ENCODE measurements at regions not wholly inside any gene's neighbourhood (a gene's known extent, or its start where the extent isn't known, plus 50 kb on each side); places are given as distances from the start of the nearest gene placed in this dataset.
"Not testable (repeated sequence)": the region's sequence is repeated elsewhere in the genome, so short reads cannot be mapped to it uniquely, and the experiment has no call there.

DNA sequence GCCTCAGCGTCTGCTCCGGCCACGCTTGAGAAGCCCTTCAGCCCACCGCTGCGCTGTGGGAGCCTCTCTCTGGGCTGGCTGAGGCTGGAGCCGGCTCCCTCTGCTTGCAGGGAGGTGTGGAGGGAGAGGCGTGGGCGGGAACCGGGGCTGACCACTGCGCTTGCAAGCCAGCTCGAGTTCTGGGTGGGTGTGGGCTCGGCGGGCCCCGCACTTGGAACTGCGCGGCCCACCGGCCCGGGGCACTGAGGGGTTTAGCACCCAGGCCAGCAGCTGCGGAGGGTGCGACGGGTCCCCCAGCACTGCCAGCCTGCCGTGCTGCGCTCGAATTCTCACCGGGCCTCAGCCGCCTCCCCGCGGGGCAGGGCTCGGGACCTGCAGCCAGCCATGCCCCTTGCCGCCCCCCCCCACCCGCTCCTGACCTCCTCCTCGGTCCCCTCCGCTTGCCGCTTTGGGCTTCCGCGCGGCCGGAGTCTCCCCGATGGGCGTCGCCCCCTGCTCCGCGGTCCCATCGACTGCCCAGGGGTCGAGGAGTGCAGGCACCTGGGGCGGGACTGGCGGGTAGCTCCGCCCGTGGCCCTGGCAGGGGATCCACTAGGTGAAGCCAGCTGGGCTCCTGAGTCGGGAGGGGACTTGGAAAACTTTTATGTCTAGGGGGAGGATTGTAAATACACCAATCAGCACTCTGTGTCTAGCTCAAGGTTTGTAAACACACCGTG lies 106.7 kb downstream of the RAP2B start:
- DNase-seq (ENCODE audit: low read depth): no peak

DNA sequence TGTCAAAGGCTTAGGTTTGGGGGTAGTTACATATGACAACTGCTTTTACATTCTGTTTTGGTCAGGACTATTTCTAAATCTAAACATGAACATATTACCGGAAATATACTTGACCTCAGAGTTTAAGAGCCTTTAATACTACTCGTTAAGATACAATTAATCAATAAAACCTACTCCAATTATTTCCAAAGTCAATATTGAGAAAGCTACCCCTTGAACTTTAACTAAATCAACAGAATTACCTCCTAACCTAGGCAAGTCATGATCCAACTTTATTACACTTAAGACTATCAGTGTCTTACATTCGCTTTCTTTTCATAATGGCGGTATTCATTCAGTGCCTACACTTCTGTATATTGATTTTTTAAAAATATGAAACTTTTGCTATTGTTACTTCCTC lies 107.7 kb downstream of the RAP2B start:
- no peak for DNase-seq (ENCODE audit: low read depth)

DNA sequence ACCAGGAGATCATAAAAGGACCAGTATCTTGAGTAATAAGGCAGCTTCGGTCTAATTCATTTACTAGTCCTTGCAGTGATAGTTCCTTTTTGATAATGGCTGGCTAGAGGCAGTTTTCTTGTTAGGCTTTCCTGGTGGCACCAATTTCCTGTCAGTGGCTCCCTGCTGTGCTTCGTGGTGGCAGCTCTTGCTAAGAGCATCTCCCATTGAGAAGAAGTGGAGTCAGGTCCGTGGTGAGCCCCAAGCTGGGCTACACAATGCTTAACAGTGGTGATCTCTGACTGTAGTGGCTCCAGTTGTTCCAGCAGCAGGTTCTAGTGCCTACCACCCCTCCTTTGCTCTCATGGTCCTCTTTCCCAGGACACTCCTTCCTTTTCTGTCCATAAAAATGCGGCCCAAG lies 111.2 kb downstream of the RAP2B start:
- DNase-seq (ENCODE audit: low read depth): no peak

DNA sequence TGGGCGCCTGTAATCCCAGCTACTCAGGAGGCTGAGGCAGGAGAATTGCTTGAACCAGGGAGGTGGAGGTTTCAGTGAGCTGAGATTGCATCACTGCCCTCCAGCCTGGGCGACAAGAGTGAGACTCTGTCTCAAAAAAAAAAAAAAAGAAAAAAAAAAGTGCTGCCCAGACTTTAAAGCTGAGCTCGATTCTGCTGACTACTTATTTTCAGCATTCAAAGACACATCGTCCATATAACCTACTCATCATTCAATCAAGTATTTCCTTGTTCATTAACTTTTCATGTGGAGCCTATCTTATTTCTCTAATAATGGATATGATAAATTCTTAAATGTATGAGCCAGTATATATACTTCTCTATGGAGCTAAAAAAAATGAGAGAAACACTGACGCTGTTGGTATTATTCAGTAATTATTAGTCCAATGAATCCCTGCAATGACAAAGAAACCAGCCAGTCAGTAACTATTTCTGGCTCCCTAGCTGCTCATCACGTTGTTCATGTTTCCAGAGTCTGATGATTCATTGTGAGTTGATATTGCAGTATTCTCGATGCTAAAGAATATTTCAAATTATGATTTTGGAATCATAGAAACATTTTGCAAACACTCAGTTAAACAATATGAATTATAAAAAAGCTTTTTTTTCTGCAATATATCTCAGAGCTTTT lies 111.9 kb downstream of the RAP2B start:
- DNase-seq (ENCODE audit: low read depth): peak; percentile 66

DNA sequence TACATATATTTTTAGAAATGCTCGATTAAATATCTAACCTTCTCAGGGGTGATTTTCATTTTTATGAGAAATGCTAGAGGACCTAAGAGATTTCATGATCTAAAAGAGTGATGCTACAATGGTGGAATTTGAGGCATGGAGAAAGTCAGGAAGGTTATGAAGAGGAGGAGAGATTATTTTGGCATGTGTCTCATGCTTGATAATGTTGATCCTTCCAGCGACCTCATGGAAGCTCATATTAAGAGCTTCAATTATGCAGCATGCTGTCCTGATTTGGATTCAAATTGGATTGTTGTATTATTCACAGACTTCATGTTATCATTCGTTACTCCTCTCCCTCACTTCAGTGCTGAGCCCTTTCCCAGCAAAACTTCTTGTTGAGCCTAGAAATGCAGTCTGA lies 112.5 kb downstream of the RAP2B start:
- DNase-seq (ENCODE audit: low read depth): no peak

DNA sequence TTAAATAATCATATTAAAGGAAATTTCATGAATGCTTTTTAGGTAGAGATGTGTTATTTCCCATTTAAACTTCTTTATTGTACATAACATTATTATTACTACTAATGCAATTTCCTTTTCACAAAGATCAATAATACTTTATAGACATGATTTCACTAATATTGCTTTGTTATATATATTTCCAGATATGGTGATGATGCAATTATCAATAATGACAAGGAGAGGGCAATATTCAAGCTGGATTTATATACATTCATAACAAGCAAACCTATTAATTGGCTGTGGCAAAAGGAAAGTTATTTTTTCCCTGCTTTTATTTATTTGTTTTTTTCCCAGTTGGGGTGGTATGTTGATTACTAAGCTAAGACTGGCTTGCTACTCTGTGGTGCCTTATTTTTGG lies 113.5 kb downstream of the RAP2B start:
- no peak for DNase-seq (ENCODE audit: low read depth)

DNA sequence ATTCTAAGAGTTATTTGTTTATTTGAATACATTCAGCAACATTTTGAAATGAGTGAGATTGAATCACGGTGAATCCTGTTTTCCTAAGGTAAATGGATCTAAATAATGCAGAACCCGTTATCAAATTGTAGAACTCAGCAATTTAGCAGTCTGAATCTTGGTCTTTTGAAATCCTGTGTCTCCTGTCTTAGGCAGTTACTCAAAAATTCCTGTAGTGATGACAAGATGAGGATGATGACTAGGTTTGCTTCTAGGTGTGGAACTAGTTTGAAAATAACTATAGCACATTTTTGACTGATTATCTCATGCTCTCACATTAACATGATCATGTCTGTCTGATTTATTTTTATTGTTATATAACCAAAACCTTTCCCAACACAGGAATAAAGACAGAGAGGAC lies 115.0 kb downstream of the RAP2B start:
- DNase-seq (ENCODE audit: low read depth): no peak

DNA sequence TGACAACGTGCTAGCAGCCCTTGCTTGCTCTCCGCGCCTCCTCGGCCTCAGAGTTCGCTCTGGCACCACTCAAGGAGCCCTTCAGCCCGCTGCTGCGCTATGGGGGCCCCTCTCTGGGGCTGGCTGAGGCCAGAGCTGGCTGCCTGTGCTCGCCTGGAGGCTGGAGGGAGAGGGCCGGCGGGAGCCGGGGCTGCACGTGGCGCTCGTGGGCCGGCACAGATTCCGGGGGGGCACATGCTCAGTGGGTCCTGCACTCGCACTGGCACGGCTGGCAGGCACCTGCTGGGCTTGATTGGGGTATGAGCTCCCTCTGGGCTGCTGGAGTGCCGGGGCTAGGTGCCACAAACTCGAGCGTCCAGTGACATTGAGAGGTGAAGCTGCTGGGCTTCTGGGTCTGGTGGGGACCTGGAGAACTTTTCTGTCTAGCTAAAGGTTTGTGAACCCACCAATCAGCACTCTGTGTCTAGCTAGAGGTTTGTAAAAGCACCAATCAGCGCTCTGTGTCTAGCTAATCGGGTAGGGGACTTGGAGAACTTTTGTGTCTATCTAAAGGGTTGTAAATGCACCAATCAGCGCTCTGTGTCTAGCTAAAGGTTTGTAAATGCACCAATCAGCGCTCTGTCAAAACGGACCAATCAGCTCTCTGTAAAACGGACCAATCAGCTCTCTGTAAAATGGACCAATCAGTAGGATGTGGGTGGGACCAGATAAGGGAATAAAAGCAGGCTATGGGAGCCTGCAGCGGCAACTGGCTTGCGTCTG lies 119.4 kb downstream of the RAP2B start:
- DNase-seq (ENCODE audit: low read depth): not testable (repeated sequence)

DNA sequence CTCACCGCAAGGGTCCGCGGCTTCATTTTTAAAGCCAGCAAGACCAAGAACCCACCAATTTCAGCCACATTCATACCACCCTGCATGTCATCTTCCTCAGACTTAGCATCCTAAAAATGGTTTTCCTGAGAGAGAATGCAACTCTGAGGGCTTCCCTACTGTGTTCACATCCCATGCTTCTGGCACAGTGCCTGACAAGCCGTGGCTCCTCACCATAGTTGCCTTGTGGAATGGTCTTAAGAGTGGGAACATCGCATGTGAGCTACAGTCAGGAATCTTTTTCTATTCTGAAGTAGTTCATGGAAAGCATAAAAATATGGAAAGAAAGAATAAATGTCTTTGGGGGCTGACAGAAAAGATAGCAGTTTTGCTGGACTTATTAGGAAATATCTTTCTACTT lies 120.3 kb downstream of the RAP2B start:
- no peak for DNase-seq (ENCODE audit: low read depth)

DNA sequence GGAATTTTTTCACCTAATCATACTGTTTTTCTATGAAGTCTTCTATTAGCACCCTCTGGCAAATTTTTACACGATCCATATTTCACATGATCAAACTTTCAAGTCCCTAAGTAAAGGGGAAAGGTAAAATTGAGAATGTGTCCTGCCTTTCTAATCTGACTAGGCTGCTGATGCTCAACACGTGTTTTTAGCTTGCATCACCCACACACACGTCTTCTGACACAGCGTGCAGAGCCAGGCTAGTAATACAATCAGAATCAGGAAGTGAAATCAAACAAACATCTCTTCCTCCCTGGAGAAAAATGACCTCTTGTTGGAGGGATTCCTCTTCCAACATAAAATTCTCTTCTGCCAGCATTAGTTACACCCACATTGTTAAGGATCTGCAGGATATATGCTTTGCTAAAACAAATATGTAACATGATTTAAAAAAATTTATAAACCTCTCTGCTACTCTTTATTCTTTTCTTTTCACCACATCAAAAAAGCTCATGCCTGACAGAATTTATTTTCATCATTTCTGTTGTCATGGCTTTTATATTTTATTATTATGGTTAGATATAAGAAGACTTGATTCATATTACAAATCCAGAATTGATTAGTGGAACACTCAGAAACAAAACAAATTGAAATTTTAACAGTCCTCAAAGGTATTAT lies 122.4 kb downstream of the RAP2B start:
- peak; percentile 66 for DNase-seq (ENCODE audit: low read depth)

DNA sequence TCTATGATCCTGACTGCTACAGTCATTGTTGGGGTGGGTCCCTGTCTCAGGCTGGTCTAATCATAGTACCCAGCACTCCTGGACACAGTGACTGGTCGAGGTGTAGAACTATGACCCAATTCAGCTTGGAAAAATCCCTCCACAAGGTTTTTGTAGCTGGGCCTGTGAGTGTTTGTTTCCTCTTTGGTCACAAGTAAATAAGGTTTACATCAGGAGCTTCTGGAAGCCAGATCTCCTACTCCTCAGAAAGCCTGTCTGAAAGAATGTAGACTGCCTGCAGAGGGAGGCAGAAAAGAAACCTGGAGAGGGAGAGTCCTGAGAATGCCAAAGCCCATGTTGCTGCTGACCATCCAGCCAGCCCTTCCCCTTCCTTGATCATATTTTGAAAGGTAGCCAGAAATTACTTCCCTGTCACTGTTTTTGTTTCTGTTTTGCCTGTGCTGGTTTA lies 123.2 kb downstream of the RAP2B start:
- DNase-seq (ENCODE audit: low read depth): peak; percentile 37

DNA sequence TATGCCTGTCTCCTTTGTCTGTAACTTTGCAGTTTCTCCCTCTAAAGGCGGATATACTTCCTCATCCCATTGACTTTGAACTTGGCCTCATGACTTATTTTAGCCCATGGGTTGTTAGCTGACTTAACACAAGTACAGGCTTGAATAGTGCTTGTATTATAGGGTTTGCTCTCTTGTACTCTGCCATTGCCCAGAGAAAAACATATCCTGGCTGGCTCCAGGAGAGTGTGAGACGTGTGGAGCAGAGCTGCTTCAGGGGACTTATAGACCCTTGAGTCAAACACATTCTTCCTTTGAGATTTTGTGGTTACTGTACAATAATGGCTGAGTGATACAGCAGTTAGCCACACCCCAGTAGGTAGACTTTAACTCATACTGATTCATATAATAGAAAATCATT lies 124.0 kb downstream of the RAP2B start:
- DNase-seq (ENCODE audit: low read depth): no peak

DNA sequence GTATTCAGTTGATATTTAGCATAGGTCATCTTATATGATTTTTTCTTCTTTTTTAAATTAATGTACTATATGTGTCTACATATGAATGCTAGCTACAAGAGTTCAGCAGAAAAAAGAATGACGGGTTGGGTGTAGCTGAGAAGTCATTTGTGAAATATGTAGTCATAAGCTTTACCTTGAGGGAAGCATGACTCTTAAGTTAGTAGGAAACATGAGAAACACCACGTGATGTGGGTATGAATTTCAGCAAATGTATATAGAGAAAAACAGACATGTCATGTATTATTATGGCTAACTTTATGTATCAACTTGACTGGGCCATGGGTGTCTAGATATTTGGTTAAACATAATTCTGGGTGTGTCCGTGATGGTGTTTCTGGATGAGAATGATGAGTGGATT lies 125.0 kb downstream of the RAP2B start:
- no peak for DNase-seq (ENCODE audit: low read depth)

DNA sequence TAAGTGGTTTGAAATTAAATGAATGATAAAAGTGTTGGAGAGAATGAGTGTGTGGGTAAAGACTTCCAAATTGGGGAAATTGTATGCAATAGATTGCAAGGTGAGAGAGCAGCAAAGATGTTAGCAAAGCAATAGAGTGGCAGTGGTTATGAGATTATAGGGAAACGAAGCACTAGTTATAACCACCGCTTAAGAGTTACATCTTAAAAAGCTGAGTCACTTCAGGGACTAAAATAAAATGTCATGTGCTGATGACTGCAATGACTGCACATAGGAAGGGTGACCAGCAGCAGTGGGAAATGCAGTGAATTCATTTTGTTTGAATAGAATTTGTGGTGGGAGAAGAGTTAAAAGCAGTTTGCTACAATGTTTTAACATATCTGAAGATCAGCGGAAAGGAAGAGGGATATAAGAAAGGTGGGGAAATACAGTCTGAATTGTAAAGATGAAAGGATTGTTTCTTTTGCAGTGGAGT lies 127.3 kb downstream of the RAP2B start:
- peak; percentile 77 for DNase-seq (ENCODE audit: low read depth)

DNA sequence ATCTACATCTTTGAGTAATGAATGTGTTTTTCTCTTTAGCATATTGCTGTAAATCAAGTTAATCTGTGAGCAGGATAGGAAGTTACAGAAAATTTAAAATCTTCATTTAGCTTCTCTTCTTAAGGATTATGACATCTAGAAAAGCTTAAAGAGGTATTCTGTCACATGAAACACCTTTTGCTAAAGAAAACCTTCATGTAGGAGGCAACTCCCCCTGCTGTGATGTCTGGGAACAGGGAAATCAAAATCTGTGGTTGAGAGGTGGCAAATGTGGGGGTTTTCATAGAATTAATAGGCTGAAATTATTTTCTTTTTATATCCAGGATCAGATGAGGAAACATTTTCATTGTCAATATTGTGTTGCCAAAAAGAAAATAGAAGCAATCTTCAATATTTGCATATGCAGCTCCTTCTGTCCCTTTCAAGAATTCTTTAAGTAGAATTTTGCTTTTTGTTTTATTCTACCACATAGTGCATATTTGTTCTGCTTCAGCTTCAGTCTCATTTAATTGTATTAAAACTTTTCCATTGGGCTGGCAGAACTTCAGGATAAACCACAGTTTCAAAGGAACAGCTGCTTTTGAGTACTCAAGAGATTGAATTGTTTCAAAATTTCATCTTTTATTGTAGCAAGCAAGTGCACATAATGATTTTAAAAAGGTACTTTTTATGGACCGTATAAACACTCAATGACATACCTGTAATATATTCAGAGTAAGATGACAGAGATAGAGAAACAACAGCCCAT lies 128.4 kb downstream of the RAP2B start:
- DNase-seq (ENCODE audit: low read depth): peak; percentile 57

DNA sequence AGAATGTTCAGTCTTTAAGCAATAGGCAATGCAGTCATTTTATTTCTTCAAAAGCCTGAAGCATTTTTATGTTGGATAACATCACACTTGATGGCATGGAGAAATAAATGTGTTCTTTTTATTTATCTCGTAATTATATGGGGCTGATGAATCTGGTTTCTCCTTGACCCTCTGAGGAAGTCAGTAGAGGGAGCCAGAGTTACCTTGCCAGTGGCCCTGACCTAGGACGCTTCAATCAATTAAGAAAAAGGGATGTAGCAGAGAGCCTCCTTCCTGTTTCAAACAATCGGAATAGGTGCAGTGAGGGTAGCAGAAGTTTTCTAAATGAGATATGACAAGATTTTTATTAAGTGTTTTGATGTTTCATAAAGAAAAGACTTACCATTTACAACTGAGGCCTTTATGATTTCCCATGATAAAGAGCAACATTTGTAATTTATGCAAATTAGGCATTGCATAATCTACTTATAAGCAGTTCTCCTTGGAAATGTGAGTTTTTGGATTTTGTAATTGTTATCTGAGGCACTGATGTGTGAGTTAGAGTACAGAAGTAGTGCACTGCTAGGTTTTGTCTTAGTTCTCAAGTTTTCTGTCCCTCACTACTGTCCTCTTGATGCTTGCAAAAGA lies 129.1 kb downstream of the RAP2B start:
- DNase-seq (ENCODE audit: low read depth): peak; percentile 64

DNA sequence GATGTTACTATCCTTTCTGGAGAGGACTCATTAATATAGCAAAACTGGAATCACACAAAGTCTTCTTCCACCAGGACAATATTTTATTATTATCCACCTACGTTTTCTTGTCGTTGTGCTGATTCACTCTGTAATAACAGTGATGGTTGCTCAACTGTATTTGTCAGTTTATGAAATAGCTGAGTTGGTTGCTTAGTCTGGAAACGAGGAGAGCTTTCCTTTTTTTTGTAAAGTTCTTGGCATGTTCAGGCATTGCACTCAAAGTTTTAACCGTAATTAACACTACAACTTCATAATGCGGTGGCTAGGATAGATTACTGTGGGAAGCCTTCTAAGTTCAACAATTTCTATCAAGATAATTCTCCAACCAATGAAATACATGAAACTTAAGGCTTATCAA lies 131.2 kb downstream of the RAP2B start:
- no peak for DNase-seq (ENCODE audit: low read depth)

DNA sequence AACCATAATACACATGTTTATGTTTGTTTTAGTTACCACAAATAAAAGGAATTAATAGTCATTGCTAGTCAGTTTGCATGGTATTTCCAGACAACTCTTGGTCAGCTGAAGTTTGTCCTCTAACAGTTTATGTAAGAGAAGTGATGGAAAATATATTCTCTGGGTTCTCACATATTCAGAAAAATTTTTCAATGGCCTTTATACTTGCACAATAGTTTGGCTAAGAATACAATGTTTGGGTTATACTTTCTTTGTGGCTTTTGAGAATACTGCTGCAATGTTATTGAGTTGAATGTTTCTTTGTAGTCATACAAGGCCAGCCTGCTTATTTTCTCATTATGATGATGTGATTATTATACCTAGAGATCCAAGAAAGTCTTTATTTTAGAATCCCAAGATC lies 133.9 kb downstream of the RAP2B start:
- DNase-seq (ENCODE audit: low read depth): no peak

DNA sequence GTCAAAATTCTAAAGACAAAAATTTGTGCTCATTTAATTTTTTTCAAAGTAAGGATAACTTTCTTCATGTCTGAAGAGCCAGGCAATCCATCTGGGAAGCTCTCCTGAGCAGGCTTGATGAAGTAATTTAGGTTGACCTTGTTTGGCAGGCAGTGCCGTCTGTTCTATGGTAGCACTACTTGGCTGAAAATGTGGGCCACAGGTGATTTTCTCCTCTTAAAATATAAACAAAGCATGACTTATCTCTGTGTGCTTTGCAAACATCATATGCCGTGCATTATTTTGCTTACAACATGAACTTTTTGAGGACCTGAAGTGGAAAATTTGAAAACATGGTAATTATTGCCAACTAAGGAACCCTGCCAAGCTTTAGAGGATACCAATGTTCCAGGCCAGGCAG lies 143.2 kb downstream of the RAP2B start:
- no peak for DNase-seq (ENCODE audit: low read depth)

DNA sequence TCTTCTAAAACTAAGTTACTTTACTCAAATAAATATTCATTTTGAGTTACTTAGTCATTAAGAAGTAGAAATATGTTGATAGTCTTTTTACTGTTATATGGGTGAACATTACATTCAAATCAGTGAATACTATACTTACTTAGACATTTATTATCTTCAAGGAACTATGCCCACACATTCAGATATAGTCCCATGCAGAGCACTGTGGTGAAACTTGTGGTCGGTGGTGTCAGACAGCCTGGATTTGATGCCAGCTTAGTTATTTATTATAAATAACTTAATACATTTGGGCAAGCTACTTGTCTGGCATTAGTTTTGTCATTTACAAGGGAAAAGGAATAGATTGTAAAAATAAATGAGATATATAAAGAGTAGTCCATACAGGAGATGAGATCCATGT lies 149.5 kb downstream of the RAP2B start:
- peak; percentile 43 for DNase-seq (ENCODE audit: low read depth)
